ENCODE measurements at regions not wholly inside any gene's neighbourhood (a gene's known extent, or its start where the extent isn't known, plus 50 kb on each side); places are given as distances from the start of the nearest gene placed in this dataset.

DNA sequence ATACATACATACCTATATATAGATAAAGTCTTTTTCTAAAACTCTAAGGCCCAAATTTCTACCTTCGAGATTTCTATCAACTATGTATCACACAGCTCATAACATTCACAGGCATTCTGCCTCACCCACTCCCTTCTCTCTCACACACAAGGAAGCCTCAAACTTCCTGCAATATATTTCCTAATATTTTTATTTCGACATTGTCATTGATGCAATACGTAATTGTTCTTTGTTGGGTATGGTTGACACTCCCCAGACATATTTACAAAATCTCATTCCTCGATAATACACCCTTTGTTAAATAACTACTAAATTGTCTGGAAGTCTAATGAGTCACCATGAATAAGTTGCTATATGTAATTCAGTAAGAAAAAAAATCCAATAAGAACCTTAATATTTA is 143.5 kb downstream of the HNRNPD start:
- Histone ChIP-seq H4K8ac (ENCODE audit: extremely low read depth, insufficient read depth, low read length) (no peak overlapping the region), H2BK120ac (replicated peaks; ENCODE audit: low read depth, low read length) (no peak overlapping the region), H3K9ac (replicated peaks in 1 of 4; ENCODE audit: extremely low read depth in 1 of 4, low read depth in 3 of 4, low read length in 3 of 4) (no peak overlapping the region), H2AK5ac (ENCODE audit: low read depth, low read length) (no peak overlapping the region), H3K79me1 (ENCODE audit: low read depth, low read length) (no peaks in the 10 kb centered on the region), H4K5ac (ENCODE audit: insufficient read length, low read depth, low read length) (no peak overlapping the region), H3K23me2 (ENCODE audit: low read depth, low read length) (no peaks in the 10 kb centered on the region), H3K9me3 (ENCODE audit: insufficient read depth in 2 of 2, low read depth in 1 of 2, low read length in 1 of 2) (no peaks in the 10 kb centered on the region), H3K23ac (ENCODE audit: insufficient read length) (no peak overlapping the region), H3K14ac (ENCODE audit: insufficient read length) (no peak overlapping the region), H4K20me1 (replicated peaks in 1 of 2; ENCODE audit: control insufficient read depth in 1 of 2, insufficient read depth in 2 of 2, low read length in 2 of 2) (no peaks in the 10 kb centered on the region), H2AFZ (ENCODE audit: low read length) (no peak overlapping the region), H2BK15ac (ENCODE audit: low read length) (no peak overlapping the region), H3K56ac (replicated peaks; ENCODE audit: insufficient read length, low read depth, low read length) (no peak overlapping the region), H2BK12ac (ENCODE audit: low read depth, low read length) (no peak overlapping the region), H3K27ac (ENCODE audit: low read depth, low read length) (no peak overlapping the region), H3K4me1 (replicated peaks in 1 of 4; ENCODE audit: control insufficient read depth in 3 of 4, insufficient read depth in 4 of 4, low read length in 3 of 4) (no peaks in the 10 kb centered on the region), H3K4me2 (ENCODE audit: insufficient read depth in 1 of 2, low read depth in 2 of 2, low read length in 2 of 2) (no peak overlapping the region), H2BK20ac (ENCODE audit: low read length) (no peak overlapping the region), H4K91ac (replicated peaks; ENCODE audit: insufficient read length, low read length) (no peak overlapping the region), H3K4ac (replicated peaks; ENCODE audit: insufficient read length, low read depth, low read length) (no peak overlapping the region), H2BK5ac (ENCODE audit: low read depth, low read length) (no peak overlapping the region), H3K27me3 (replicated peaks in 1 of 4; ENCODE audit: control insufficient read depth in 3 of 4, extremely low read depth in 1 of 4, insufficient read depth in 3 of 4, low read length in 3 of 4) (no peaks in the 10 kb centered on the region), H3K79me2 (ENCODE audit: control insufficient read depth in 1 of 2, insufficient read depth in 2 of 2, low read length in 2 of 2) (no peaks in the 10 kb centered on the region), H3K36me3 (ENCODE audit: control insufficient read depth in 2 of 4, insufficient read depth in 4 of 4, low read length in 3 of 4) (no peaks in the 10 kb centered on the region), H3K4me3 (ENCODE audit: extremely low read depth in 1 of 4, insufficient read depth in 2 of 4, low read depth in 3 of 4, low read length in 4 of 4) (no peak overlapping the region), H3K18ac (ENCODE audit: extremely low read depth, low read length) (no peak overlapping the region)
- TF ChIP-seq CREB1 (IDR thresholded peaks at IDR 0.05) (no peak), TBP (IDR thresholded peaks at IDR 0.05; ENCODE audit: low read depth, low read length) (no peak), EZH2 (IDR thresholded peaks at IDR 0.05; ENCODE audit: low read depth, low read length, severe bottlenecking) (no peak), PHF8 (conservative IDR thresholded peaks at IDR 0.05; ENCODE audit: low read depth, low read length) (no peak), RFX5 (IDR thresholded peaks at IDR 0.05; ENCODE audit: borderline replicate concordance, low read depth, low read length) (no peak)
- TF ChIP-seq, protein P1, sequence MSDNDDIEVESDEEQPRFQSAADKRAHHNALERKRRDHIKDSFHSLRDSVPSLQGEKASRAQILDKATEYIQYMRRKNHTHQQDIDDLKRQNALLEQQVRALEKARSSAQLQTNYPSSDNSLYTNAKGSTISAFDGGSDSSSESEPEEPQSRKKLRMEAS (IDR thresholded peaks at IDR 0.05), result no peak
- 93% methylated on average over 4 of the region's 4 CpGs; no CpG with 5 or more reads in 1 of the 2 experiments for WGBS, 2 experiments (ENCODE audit: extremely low coverage in 1 of 2, insufficient coverage in 1 of 2, insufficient read length in 1 of 2, insufficient replicate concordance in 2 of 2, low coverage in 1 of 2, low lambda C conversion rate in 2 of 2, missing lambda C conversion rate in 1 of 2)
- FAIRE-seq (no peak), DNase-seq (ENCODE audit: low read depth in 1 of 2, low spot score in 2 of 2) (no peak)
- ChIA-PET CTCF (ENCODE audit: partially characterized antibody) (interaction anchor here (1.9 kb wide), 1 partner anchor 38 kb away, joined by 8 read pairs; no protein-coding TSS in a partner anchor), POLR2A (ENCODE audit: partially characterized antibody) (no interaction called here)

Measured in H1 (cell line).